ENCODE measurements at regions not wholly inside any gene's neighbourhood (a gene's known extent, or its start where the extent isn't known, plus 50 kb on each side); places are given as distances from the start of the nearest gene placed in this dataset.
"Not testable (repeated sequence)": the region's sequence is repeated elsewhere in the genome, so short reads cannot be mapped to it uniquely, and the experiment has no call there.

DNA sequence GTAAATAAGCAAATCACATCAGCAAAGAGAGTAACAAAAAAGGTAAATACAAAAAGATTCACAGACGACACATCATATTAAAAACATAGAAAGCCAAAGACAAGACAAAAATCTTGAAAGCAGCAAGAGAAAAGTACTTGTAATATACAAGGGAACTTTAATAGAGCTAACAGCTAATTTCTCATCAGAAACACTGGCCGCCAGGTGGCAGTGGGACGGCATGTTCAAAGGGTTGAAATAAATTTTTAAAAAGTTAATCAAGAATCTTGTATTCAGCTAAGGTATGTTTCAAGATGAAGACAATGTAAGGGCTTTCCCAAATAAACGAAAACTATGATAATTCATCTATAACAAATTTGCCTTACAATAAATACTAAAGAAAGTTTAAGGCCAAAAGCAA, 358.1 kb downstream of the LRRIQ3 start:
- DNase-seq = peak; percentile 12

DNA sequence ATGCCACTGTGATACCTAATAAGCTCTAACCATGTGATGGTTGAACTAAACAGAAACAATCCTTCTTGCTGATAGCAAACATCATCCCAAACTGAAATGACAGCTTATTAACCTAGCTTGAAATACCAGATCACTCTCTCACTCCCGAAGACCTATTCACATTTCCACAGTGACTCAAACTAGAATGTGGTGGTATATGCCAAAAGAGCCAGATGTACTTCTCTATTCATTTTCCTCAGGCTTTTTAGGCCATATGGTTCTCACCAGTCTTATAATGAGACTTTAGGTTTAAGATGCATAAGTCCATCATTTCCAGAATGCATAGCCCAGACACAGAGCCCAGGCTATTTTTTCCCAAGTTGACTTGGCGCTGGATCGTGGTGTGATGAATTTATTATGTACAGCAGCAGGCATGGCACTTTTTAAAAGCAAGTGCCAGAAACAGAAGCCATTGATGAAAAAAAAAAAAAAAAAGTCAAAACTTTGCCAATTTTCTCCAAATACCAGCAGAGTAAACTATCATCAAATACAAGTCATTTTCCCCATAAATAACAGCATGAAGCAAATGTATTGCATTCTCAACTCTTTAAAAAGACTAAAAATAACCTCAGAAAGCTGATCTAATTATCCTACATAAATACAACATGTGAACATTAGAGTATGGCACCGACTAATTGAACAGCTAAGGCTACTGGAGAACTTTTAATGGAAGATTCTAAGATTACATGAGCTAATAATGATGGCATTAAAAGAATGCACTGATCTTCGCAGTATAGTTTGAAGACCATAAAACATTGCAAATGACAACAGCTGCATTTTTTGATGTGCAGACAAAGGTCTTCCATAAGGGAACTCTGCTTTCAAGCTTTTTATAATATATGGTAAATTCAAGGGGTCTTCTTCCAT, 365.4 kb downstream of the LRRIQ3 start:
- DNase-seq = no peak

DNA sequence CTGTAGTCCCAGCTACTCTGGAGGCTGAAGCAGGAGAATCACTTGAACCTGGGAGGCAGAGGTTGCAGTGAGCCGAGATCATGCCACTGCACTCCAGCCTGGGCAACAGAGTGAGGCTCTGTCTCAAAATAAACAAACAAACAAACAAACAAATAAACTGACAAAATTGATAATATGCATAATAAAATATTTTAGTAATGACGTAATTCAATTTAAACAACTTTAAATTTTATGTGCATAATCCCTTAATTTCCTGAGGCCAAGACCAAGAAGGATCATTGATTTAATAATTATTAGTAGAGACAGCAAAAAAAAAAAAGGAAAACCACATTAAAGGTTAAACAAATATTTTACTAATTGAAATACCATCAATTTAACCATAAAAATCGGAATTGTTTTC, 370.7 kb downstream of the LRRIQ3 start:
- not testable (repeated sequence) for DNase-seq

DNA sequence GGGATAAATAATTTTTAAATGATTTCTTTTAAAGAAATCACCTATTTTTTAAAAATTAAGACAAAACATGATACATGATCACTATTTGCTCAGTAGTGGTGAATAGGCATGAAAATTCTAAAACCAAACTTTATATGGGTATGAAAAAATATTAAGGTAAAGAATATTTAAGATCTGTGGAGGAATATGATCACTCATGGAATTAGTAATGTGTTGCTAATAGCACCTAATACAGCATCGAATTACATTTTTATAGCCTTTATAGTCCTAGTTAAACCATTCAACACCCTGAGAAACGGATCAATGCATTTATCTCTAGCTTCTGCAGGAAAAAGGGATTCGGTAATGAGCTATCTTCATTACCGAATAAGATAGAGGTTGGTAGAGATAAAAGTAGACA, 373.9 kb downstream of the LRRIQ3 start:
- DNase-seq = no peak

DNA sequence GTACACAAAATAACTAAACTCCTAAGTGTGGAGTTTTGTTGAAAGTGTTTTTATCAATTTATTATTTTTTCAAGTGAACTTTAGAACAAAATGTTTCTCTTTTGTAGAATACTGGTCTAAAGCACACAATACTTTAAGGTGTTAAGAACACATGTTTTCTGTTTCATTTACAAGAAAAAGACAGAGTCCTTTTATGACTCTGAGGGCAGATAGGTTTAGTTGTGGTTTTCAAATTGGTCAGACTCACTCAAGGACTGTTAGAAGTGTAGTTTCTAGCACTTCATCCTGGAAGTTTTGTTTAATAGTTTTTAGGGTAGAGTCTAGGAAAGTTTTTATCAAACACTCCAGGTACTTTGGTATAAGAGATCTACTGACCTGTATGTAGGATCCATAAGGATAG, 376.5 kb downstream of the LRRIQ3 start:
- no peak for DNase-seq

DNA sequence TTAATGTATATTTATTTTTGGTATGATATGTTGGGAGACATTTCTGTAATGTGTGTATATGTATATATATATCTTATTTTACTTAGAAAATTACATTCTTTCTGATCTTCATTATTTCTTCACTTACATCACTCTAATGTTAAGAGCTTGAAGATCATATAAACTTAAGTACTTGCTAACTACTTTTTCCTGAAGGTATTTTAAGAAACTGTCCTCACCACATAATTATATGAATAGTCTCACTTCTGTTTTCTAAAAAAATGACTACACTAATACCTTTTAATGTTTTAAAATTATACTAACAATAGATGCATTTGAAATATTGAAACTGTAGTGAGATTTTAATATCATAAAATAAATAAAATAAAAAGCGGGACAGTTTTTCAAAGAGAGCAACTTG, 377.1 kb downstream of the LRRIQ3 start:
- DNase-seq = no peak

DNA sequence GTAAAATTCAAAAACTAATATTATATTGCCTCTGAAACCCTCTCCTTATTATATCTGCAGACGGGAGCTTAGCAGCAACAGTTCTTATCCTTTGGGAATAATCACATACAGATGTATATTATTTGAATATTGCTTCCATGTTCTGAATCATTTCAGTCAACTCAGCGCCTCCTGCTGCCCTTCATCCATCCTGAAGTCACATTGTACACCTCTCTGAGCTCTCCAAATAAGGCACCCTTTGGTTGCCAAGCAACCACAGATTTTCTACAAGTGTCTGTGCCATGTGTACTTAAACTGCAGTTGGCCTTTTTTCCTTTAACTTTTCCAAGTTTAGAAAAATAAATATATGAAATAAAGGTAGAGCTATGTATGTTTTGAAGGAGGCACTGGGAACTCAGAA, 384.3 kb downstream of the LRRIQ3 start:
- no peak for DNase-seq

DNA sequence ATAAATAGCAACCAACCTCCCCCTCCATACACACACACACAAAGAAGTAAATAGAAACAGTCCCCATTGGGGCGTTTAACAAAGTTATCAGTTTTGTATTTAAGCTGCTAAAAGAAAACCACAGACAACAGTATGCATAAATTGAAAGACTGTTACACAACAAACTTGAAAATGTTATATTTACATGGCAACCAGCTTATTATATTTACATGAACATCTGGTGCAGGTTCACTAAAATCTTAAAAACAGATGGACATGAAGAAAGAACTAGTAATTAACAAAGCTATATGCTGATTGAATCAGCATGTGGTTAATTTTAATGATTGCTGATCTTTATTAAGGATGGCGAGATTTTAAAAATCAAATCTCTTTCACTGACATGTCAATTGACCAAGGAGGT, 384.7 kb downstream of the LRRIQ3 start:
- no peak for DNase-seq

DNA sequence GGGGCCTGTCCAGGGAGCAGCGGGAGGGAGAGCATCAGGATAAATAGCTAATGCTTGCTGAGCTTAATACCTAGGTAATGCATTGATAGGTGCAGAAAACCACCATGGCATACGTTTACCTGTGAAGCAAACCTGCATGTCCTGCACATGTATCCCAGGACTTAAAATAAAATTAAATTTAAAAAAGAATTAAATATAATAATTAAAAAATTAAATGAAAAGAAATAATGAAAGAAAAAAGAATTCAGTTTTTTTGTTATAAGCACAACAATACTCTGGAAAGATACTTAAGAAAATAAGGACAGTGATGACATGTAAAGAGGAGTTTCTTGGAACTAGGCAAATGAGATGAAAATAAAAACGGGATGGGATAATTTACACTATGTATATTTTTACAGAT, 386.2 kb downstream of the LRRIQ3 start:
- no peak for DNase-seq

DNA sequence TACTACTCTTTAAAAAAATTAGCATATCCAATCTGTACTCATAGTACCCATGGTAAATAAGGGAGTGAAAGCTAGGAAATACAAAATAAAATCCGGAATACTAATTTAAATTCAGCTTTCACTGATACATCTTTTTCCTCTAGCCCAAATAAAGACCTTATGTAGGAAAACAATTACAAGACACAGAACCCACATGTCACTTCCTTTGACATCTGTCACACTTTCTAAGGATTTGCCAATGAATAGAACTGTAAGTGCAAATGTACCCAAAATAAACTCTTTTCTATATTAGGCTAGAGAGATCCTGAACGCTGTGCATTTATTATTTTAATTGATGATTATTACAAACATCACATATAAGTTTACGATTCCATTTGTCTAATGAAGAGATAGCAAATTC, 393.0 kb downstream of the LRRIQ3 start:
- no peak for DNase-seq

DNA sequence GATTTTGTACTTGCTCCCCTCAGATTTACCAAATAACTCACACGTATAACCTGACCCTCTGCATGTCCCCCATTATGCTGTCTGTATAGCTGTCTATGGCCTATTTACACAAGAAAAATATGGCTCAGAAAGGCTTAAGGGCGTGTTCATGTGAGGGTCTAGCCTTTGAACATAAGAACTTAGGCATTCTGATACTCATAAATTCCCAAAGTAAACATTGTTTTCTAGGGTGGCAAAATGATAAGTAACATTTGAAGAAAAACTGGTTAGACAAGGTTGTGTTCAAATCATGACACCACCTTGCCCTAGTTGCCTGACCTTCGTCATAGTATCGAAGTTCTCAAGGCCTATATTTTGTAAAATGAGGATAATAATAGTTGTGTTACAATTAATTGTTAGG, 394.6 kb downstream of the LRRIQ3 start:
- DNase-seq = no peak

DNA sequence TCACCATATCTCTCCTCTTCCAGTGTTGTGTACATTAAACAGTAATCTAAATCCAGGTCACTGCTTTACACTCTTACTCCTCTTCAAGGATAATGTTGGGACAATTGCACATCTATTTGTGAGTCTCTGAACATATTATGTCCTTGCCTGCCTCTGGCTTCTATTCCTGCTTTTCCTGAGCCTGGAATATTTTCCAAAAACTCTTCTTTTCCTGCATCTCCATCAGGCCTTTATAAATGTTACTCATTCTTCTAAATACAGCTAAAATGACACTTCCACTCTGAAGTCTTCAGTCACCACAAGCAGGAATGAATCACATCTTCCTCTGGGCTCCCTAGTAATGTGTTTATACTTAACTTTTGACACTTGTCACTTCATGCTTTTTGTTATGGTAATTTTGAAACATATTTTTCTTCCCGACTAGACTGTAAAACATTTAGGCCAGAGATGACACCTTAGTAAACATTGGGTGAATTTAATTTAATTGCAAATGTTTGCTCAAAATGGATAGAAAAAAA, 396.0 kb downstream of the LRRIQ3 start:
- DNase-seq = no peak

DNA sequence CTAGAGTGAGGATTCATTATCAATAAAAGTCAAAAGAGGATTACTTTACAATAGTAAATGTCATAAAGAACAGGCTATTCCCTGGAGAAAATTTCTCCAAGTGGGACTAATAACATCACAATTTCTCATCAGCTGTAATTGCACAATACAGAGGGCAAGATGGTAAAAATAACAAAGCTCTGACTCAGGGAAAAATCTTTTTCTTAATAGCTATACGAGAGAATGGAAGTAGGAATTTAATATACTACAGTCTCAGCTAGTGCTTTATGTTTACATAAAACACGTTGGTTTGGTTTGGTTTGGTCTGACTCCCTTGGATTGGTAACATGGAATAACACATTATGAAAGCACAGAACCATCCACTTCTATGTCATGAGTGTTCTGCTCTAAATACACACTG, 397.6 kb downstream of the LRRIQ3 start:
- DNase-seq = no peak

DNA sequence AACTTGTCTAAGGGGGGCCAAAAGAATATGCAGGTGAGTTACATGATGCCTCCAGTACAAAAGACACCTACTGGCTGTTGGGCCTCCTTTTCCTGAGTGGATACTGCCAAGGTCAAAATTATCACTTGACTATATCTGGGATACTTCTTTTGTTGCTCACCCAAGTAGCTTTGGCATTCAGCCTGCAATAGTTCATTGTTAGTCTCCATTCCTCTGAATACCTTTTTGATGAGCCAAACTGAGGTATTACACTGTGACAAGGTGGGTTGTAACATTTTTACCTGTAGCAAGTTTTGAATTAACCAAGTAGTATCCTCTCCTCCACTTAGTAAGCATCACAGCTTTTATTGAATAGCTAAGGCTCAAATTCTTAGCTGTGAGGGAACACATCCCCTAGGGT, 408.0 kb downstream of the LRRIQ3 start:
- no peak for DNase-seq

DNA sequence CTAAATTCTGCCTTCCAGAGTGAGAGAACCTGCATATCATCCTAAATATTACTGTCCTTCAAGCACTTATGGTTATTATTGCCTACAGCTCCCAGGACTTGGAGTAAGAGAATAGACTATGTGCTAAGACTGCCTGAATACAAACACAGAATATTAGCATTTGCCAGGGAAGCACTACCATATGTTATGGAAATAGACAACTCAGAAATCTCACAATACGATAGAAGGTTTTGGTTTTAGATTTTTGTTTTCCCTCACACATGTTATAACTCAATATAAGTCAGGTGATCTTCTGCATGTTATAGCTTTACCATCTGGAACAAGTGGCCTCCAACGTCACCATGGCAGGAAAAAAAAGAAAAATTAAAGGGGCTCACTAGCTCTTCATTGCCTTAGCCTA, 413.9 kb downstream of the LRRIQ3 start:
- no peak for DNase-seq

DNA sequence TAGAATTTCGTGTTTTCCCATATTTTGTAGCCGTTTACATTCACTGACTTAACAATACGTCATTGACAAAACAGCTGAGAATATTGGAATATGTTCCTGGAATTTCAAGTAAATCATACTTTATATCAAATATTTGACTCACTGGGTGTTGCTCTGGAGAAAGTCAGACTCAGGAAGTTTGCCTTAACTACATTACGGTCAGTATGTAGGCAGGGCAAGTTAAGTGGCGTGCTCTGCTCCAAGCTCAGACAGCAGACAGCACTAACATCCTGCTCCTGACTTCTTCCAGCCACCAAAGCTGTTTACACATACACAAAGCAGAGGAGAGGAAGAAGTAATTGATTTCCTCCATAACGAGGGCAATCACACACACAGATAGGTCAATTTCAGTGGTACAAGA, 414.6 kb downstream of the LRRIQ3 start:
- no peak for DNase-seq

DNA sequence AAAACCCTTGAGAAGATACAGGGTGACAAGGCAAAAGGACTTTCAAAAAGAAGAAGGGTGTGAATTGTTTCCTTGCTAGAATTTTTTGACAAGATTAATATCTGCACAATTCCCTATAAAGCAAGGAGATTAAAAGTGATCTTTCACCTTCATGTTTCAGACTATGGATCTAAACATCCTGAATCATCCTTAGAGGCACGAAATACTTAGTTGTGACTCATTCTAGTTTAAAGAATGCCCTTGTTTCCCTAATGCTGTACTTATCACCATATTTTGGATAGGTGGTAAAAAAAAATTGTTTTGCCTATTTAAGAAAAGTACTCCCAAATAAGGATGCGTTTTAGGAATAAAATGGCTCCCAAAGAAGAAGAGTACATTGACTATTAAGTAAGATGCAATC, 415.1 kb downstream of the LRRIQ3 start:
- no peak for DNase-seq

DNA sequence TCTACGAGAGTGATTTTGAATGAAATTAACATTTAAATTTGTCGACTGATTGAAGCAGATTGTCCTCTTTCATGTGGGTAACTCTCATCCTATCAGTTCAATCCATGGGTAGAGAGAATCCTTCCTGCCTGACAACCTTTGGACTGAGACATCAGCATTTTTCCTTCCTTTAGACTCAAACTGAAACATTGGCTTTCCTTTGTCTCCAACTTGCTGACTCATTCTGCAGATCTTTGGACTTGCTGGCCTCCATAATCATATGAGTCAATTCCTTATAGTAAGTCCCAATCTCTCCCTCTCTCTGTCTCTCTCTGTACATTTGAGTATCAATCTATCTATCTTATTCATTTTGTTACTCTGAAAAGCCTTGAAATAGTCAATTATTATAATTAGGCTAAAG, 416.7 kb downstream of the LRRIQ3 start:
- DNase-seq = no peak

DNA sequence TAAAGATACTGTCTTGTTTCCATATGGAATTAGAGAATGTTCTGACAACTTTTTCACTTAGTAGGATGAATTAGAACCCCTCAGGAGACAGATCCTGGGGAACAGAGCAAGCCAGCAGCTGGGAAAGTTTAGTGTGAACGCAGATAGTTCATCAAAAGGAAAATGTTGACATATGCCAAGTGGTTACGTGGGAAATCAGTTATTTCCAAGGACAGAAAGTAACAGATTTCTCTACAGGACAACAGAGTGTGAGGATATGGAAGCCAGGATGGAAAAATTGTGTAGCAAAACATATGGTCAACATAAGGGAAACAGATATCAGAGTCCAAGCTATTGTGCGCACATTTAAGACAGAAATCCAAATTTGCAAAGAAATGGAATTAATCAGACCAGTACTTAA, 419.5 kb downstream of the LRRIQ3 start:
- DNase-seq = no peak

DNA sequence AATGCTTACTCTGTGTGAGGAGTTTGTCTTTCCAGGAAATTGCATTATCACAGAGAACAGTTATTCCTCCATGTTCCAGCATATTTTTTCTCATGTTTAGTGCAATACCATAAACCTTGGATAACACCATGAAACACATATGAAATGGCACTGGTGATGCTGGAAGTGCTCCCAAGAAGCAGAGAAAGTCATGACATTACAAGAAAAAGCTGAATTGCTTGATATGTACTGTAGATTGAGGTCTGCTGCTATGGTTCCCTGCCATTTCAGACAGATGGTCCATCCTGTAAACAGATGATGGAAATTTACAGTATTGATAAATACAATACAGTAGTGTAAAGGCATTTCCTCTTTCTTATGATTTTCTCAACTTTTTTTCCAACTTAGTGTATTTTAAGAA, 422.1 kb downstream of the LRRIQ3 start:
- DNase-seq = no peak

DNA sequence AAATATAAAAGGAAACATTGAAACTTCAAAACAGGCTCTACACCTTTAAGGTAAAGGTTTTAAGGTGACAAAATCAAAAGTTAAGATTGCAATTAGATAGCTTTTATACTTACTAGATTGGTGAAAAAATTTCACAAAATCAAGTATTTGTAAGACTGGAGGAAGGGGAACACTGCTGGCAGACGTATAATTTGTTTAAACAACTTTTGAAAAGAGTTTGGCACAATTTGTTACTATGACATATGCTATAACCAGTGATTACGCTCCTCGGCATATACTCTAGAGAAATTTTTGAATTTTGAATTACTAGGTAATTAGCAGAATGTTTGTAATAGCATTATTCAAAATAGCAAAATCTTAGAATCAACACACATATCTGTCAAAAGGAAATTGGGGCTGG, 425.0 kb downstream of the LRRIQ3 start:
- no peak for DNase-seq

DNA sequence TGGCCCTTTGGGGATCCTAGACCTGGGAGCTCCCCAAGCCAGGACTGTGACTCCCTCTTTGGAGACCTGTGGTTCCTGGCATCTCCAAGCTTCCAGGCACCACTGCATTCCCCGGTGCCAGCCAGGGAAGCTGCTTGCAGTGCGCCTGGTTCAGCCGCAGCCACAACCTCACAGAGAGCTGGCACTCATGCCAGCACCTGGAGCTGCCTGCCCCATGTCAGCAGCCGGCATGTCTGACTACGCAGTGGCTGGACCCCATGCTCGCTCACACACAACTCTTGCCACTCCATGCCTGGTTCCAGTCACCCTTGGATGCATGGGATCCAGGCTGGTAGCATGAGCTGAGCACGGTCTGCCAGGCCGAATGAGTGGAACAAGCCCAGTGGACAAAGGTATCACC, 426.6 kb downstream of the LRRIQ3 start:
- no peak for DNase-seq

DNA sequence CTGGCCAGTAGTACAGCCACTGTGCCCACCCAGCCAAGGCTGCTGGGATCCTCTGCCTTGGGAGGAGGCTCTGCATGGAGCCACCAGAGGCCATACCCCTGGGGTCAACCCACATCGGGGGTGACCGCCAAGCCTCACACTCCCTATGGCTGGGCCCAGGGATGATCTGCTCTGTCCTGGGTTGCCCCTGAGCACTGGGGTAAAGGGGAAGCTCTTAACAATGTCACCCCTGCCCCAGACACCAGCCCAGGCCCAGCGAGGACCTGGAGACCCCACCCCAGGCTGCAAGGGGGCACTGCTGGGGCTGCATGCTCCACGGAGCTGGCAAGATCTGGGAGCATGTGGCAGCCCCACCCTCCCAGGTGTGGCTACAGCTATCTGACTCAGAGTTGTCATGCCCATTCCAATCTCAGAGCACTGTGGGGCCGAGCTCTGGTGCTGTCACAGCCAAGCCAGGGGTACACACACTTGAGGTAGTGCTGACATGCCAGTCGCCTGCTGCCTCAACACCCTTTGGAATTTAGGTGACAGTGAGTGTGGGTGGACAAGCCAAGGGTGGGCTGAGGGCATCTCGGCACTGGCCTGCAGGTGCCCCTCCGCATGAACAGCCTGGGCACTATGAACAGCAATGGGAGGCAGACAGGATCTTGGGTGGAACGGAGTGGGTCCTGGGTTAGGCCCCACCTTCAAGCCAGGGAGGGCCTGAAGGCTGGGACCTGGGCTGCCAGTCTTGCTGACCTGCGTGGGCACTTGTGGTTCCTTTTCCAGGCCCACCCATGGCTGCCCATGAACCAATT, 427.7 kb downstream of the LRRIQ3 start:
- no peak for DNase-seq

DNA sequence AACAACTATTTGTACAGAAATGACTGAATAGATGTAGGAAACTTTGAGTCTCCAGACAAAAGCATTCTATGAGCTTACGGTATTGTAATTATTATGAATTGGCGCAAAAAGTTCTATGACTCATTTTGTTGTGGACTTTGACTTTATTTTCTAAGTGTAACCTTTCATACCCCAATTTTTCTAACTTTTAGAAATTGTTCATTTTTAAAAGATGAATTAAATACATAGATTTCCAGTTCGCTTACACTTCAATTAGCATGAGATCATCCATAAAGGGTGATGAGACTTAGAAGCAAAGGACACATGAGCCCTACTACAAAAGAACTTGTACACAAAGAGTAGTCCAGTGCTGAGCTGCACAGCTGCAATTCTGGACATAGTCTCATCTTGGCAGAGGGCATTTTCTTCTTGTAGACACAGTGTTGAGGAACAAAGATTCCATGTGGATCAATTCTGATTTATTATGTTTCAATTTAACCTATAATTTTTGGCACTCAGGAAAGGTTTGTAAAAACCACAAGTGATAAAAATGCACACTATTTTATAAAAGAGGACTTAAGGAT, 431.1 kb downstream of the LRRIQ3 start:
- no peak for DNase-seq

Data from activated CD4-positive, alpha-beta T cell treated with anti-CD3 and anti-CD28 coated beads for 48 hours (primary cell).